GM12878 (cell line): ENCODE measurements at regions not wholly inside any gene's neighbourhood (a gene's known extent, or its start where the extent isn't known, plus 50 kb on each side); places are given as distances from the start of the nearest gene placed in this dataset.

Source experiments
- ATAC-seq: fragments of 200-7000 bp; cut with Tn5 transposase; 3 replicates; pipeline ENCODE4 v1.9.1; 2020; ENCODE audit warnings: mild to moderate bottlenecking, moderate library complexity
- BruUV-seq: library from RNA; stranded (reverse); fragments of 400-500 nt; replicated peaks from 2 replicates; lab custom pipeline; 2021; lab: Mats Ljungman, UMichigan
- CTCF ChIA-PET: fragments of 300-600 bp; sonication (Branson Sonifier 250); formaldehyde crosslinking; extraction: SDS; loops from one replicate; lab custom pipeline; 2021; ENCODE audit warnings: inconsistent platforms; lab: Yijun Ruan, JAX
- POLR2A ChIA-PET: fragments of 350-600 bp; formaldehyde crosslinking; extraction: SDS; loops from one replicate; lab custom pipeline; 2021; ENCODE audit warnings: inconsistent platforms; lab: Charles Lee
- RAD21 ChIA-PET: fragments of 300-600 bp; sonication (Branson Sonifier 250); formaldehyde crosslinking; loops from one replicate; lab custom pipeline; 2023; ENCODE audit warnings: antibody characterized with exemption; ENCODE audit not compliant: unreplicated experiment; lab: Charles Lee
- SMC1A ChIA-PET: fragments of 300-600 bp; sonication (Branson Sonifier 250); formaldehyde crosslinking; loops from one replicate; lab custom pipeline; 2023; ENCODE audit not compliant: unreplicated experiment, uncharacterized antibody; lab: Charles Lee
- DNase-seq: peaks from one replicate; pipeline ENCODE4 v3.0.0-alpha.2; 2011; ENCODE audit warnings: low read depth, low spot score
- FAIRE-seq: peaks from 3 replicates; lab custom pipeline; 2011; peaks lifted over from hg19 to GRCh38; lab: Jason Lieb, UNC
- H2AFZ ChIP-seq: 2 replicates; pipeline ENCODE4 v1.6.0; 2011; ENCODE audit warnings: low read depth, low read length, control low read depth; ENCODE audit not compliant: control insufficient read depth
- H3K27ac ChIP-seq: 2 replicates; pipeline ENCODE4 v1.5.1; 2011; ENCODE audit warnings: control low read depth; ENCODE audit not compliant: control insufficient read depth, insufficient read depth
- H3K27me3 ChIP-seq, 2 experiments: replicated peaks in 1 of 2; 2 replicates each; pipeline versions ENCODE4 v1.6.0 to v1.6.1; 2011; ENCODE audit warnings: low read length in 1 of 2; ENCODE audit not compliant: control insufficient read depth in 2 of 2, insufficient read depth in 2 of 2
- H3K36me3 ChIP-seq, 2 experiments: 2 replicates each; pipeline ENCODE4 v1.5.1; 2011; ENCODE audit warnings: low read length in 1 of 2; ENCODE audit not compliant: control insufficient read depth in 2 of 2, insufficient read depth in 2 of 2
- H3K4me1 ChIP-seq: 2 replicates; pipeline ENCODE4 v1.6.1; 2011; ENCODE audit warnings: mild to moderate bottlenecking, low read length, moderate library complexity, mixed read lengths; ENCODE audit not compliant: control insufficient read depth, insufficient read depth
- H3K4me2 ChIP-seq: 2 replicates; pipeline ENCODE4 v1.6.0; 2011; ENCODE audit warnings: control low read depth; ENCODE audit not compliant: control insufficient read depth, insufficient read depth
- H3K4me3 ChIP-seq: fragments of 200-600 bp; sonication (generic); 2 replicates; pipeline ENCODE4 v1.5.1; 2016
- H3K79me2 ChIP-seq: 2 replicates; pipeline ENCODE4 v1.6.0; 2011; ENCODE audit warnings: low read length; ENCODE audit not compliant: control insufficient read depth, insufficient read depth
- H3K9ac ChIP-seq: 2 replicates; pipeline ENCODE4 v1.8.0; 2011; ENCODE audit warnings: low read length, control low read depth, mixed read lengths; ENCODE audit not compliant: control insufficient read depth, insufficient read depth
- H3K9me3 ChIP-seq: replicated peaks from 3 replicates; pipeline ENCODE4 v1.5.1; 2011; ENCODE audit warnings: mild to moderate bottlenecking, low read length; ENCODE audit not compliant: control insufficient read depth, insufficient read depth
- H4K20me1 ChIP-seq: 2 replicates; pipeline ENCODE4 v1.6.0; 2011; ENCODE audit not compliant: control insufficient read depth, insufficient read depth
- CBFB ChIP-seq: IDR thresholded peaks from 2 replicates; pipeline ENCODE4 v1.6.1; 2016; ENCODE audit warnings: antibody characterized with exemption, low read depth
- CHD1 ChIP-seq: IDR thresholded peaks from 2 replicates; pipeline ENCODE4 v1.6.1; 2012; ENCODE audit warnings: low read depth, low read length, improper control_type of control experiment
- CHD2 ChIP-seq: IDR thresholded peaks from 2 replicates; pipeline ENCODE4 v1.6.1; 2011; ENCODE audit warnings: low read depth, low read length, improper control_type of control experiment, borderline replicate concordance
- CUX1 ChIP-seq: IDR thresholded peaks from 2 replicates; pipeline ENCODE4 v1.6.1; 2012; ENCODE audit warnings: improper control_type of control experiment, low read depth, low read length; ENCODE audit not compliant: insufficient replicate concordance
- GABPA ChIP-seq: IDR thresholded peaks from 2 replicates; pipeline ENCODE4 v1.6.1; 2014; ENCODE audit warnings: antibody characterized with exemption, low read depth, mild to moderate bottlenecking, inconsistent platforms
- MXI1 ChIP-seq: fragments of 150-350 bp; IDR thresholded peaks from 2 replicates; pipeline ENCODE4 v1.6.1; 2011; ENCODE audit warnings: low read depth, mild to moderate bottlenecking, inconsistent platforms, low read length, improper control_type of control experiment
- MYB ChIP-seq: fragments of 150-350 bp; IDR thresholded peaks from 2 replicates; pipeline ENCODE4 v1.6.1; 2014; ENCODE audit warnings: mild to moderate bottlenecking, low read depth, low read length, borderline replicate concordance
- RAD21 ChIP-seq: IDR thresholded peaks from 2 replicates; pipeline ENCODE4 v1.6.1; 2011; ENCODE audit warnings: mild to moderate bottlenecking, low read depth, low read length, moderate library complexity; ENCODE audit not compliant: insufficient read depth
- RB1 ChIP-seq: fragments of 450-650 bp; formaldehyde crosslinking; IDR thresholded peaks from 2 replicates; pipeline ENCODE4 v1.6.1; 2017; ENCODE audit warnings: mild to moderate bottlenecking, borderline replicate concordance
- SIN3A ChIP-seq: IDR thresholded peaks from 2 replicates; pipeline ENCODE4 v1.6.1; 2012; ENCODE audit warnings: low read depth, low read length, improper control_type of control experiment
- SIX5 ChIP-seq: IDR thresholded peaks from 2 replicates; pipeline ENCODE4 v1.6.1; 2011; ENCODE audit warnings: mild to moderate bottlenecking, low read depth, low read length, moderate library complexity; ENCODE audit not compliant: severe bottlenecking
- TARDBP ChIP-seq: IDR thresholded peaks from 2 replicates; pipeline ENCODE4 v1.6.1; 2016; ENCODE audit warnings: borderline replicate concordance
- TBL1XR1 ChIP-seq: IDR thresholded peaks from 2 replicates; pipeline ENCODE4 v1.6.1; 2012; ENCODE audit warnings: low read depth, low read length, improper control_type of control experiment
- TCF3 ChIP-seq: IDR thresholded peaks from 2 replicates; pipeline ENCODE4 v1.6.1; 2012; ENCODE audit warnings: low read depth, mild to moderate bottlenecking, low read length, borderline replicate concordance; ENCODE audit not compliant: insufficient read depth
- WGBS: methylation state at CpG from one replicate; pipeline ENCODE4 v1.1.6; 2016; ENCODE audit warnings: low lambda C conversion rate; ENCODE audit not compliant: insufficient replicate concordance, insufficient coverage; ENCODE audit errors: missing lambda C conversion rate; 5-methylcytosine and 5-hydroxymethylcytosine counted together
- in situ Hi-C: fragments of 300-500 bp; cut with MboI; formaldehyde crosslinking; loops from 9 replicates; pipeline ENCODE4 v1.14.3; 2018; ENCODE audit warnings: mixed read lengths
- intact Hi-C: fragments of 100-400 bp; cut with micrococcal nuclease; formaldehyde crosslinking; loops from one replicate; pipeline ENCODE4 v1.14.2; 2022; ENCODE audit not compliant: unreplicated experiment

- TF ChIP-seq CUX1: no peak
- TF ChIP-seq CHD1: no peak
- no peak for TF ChIP-seq TARDBP
These were observed 560.4 kb downstream of the NUP35 start (continued) for GRCh38 chr2:183684686-183685085.

DNA sequence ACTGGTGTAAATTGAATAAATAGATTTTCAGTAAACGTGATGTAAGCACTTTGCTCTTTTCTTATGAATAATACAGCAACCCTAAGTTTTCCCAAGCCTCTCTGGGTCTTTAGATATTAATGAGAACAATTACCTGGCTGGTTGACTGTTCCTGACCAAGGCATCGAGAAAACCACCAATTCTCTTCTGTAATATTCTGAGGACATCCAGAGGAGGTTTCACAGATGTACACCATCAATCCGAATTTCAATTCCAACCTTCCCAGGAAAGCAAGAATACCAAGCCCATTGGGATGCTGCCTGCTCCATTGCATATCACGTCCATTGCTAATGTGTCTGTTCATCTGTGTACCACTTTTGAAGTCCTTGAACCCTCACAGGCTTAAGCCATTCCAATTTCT is 571.8 kb downstream of the NUP35 start:
- no peak for FAIRE-seq
- no peak for ATAC-seq
- intact Hi-C loops: no loop called here
- BruUV-seq: no TSS peak
- SMC1A ChIA-PET: no interaction called here
- in situ Hi-C loops: no loop called here
- H2AFZ ChIP-seq: no peak overlapping the region
- H3K79me2 ChIP-seq: no peaks in the 10 kb centered on the region
- no peaks in the 10 kb centered on the region for H3K9me3 ChIP-seq
- CTCF ChIA-PET: no interaction called here
- RAD21 ChIA-PET: no interaction called here
- WGBS: 0% methylated on average over 4 of the region's 4 CpGs
- no peak overlapping the region for H3K9ac ChIP-seq
- no peak overlapping the region for H3K4me3 ChIP-seq
- H3K4me1 ChIP-seq: no peaks in the 10 kb centered on the region
- H3K27me3 ChIP-seq: no peaks in the 10 kb centered on the region
- TF ChIP-seq SIN3A: no peak
- no peak for TF ChIP-seq TCF3
- TF ChIP-seq RAD21: no peak
- no peak for TF ChIP-seq SIX5
- TF ChIP-seq TBL1XR1: no peak
- no peak for TF ChIP-seq MYB
- TF ChIP-seq GABPA: no peak
- TF ChIP-seq TARDBP: no peak
- no peak for TF ChIP-seq MXI1
- no peak for TF ChIP-seq CHD2
- no peak for TF ChIP-seq CBFB
- TF ChIP-seq RB1: no peak
- TF ChIP-seq, all 136 proteins: peak for 0
- POLR2A ChIA-PET: no interaction called here
- Histone ChIP-seq H4K20me1 (no peaks in the 10 kb centered on the region), H3K4me2 (no peak overlapping the region), H3K36me3 (no peaks in the 10 kb centered on the region), H3K27ac (no peak overlapping the region)
- DNase-seq: no peak
